Bronchial epithelial cell (primary cell): ENCODE measurements at regions not wholly inside any gene's neighbourhood (a gene's known extent, or its start where the extent isn't known, plus 50 kb on each side); places are given as distances from the start of the nearest gene placed in this dataset.

ENCODE experiments used
- DNase-seq: peaks from one replicate; pipeline ENCODE4 v3.0.0-alpha.2; 2010; ENCODE audit warnings: low read depth
- FAIRE-seq: peaks from 2 replicates; lab custom pipeline; 2011; peaks lifted over from hg19 to GRCh38; lab: Jason Lieb, UNC
- H3K27me3 ChIP-seq: 2 replicates; pipeline ENCODE4 v1.5.1; 2011; ENCODE audit warnings: low read length; ENCODE audit not compliant: control insufficient read depth, insufficient read depth
- H3K36me3 ChIP-seq: 2 replicates; pipeline ENCODE4 v1.5.1; 2011; ENCODE audit warnings: low read length; ENCODE audit not compliant: control insufficient read depth, insufficient read depth
- H3K4me3 ChIP-seq: 2 replicates; pipeline ENCODE4 v1.5.1; 2011; ENCODE audit warnings: mild to moderate bottlenecking, low read depth, low read length, control low read depth
- TF ChIP-seq, protein P1 (sequence below): IDR thresholded peaks from 2 replicates; pipeline ENCODE4 v1.5.1; 2011; ENCODE audit warnings: mild to moderate bottlenecking, moderate library complexity, low read length, control low read depth, inconsistent platforms; ENCODE audit not compliant: insufficient read depth, severe bottlenecking

DNA sequence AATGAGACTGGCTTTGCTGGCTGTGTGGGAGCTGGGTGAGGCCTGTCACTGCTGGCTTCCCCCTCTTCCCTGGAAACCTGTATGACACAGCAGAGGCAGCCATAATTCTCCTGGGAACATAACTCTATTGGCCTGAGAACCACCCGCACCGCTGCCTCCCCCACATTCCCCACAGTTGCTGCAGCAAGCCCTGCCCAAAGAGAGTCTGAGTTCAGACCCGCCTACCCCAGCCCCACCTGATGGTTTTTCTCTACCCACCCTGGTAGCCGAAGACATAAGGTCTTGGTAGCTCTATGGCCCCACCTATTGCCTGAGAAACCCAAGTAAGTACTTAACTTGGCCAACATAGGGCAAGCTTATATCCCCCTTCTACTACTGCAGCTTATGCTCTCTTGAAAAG is 174.8 kb downstream of the C11orf91 start:
- Histone ChIP-seq H3K36me3 (no peaks in the 10 kb centered on the region), H3K4me3 (no peak overlapping the region), H3K27me3 (no peaks in the 10 kb centered on the region)
- TF ChIP-seq, protein P1, sequence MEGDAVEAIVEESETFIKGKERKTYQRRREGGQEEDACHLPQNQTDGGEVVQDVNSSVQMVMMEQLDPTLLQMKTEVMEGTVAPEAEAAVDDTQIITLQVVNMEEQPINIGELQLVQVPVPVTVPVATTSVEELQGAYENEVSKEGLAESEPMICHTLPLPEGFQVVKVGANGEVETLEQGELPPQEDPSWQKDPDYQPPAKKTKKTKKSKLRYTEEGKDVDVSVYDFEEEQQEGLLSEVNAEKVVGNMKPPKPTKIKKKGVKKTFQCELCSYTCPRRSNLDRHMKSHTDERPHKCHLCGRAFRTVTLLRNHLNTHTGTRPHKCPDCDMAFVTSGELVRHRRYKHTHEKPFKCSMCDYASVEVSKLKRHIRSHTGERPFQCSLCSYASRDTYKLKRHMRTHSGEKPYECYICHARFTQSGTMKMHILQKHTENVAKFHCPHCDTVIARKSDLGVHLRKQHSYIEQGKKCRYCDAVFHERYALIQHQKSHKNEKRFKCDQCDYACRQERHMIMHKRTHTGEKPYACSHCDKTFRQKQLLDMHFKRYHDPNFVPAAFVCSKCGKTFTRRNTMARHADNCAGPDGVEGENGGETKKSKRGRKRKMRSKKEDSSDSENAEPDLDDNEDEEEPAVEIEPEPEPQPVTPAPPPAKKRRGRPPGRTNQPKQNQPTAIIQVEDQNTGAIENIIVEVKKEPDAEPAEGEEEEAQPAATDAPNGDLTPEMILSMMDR: no peak
- DNase-seq (no peak), FAIRE-seq (no peak)

GRCh38 chr11:33521384-33521783 is 179.2 kb downstream of the C11orf91 start:
- DNase-seq (no peak), FAIRE-seq (no peak)
- Histone ChIP-seq H3K4me3 (no peak overlapping the region), H3K36me3 (no peaks in the 10 kb centered on the region), H3K27me3 (no peaks in the 10 kb centered on the region)
- TF ChIP-seq, protein P1: no peak

DNA sequence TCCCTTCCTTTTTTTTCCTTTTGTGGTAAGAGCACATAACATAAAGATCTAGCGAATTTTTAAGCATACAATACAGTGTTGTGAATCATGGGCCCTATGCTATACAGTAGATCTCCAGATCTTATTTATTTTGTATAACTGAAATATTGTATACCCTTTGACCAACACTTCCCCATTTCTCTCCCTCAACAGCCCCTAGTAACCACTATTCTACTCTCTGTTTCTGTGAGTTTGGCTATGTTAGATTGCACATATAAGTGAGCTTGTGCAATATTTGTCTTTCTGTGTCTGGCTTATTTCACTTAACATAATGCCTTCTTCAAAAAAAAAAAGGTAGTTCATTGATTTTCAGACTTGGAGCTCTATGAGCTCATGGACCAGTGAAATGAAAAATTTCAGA is 180.5 kb downstream of the C11orf91 start:
- FAIRE-seq (no peak), DNase-seq (no peak)
- H3K4me3 ChIP-seq: no peak overlapping the region
- H3K27me3 ChIP-seq: no peaks in the 10 kb centered on the region
- TF ChIP-seq, protein P1: no peak
- H3K36me3 ChIP-seq: no peaks in the 10 kb centered on the region

DNA sequence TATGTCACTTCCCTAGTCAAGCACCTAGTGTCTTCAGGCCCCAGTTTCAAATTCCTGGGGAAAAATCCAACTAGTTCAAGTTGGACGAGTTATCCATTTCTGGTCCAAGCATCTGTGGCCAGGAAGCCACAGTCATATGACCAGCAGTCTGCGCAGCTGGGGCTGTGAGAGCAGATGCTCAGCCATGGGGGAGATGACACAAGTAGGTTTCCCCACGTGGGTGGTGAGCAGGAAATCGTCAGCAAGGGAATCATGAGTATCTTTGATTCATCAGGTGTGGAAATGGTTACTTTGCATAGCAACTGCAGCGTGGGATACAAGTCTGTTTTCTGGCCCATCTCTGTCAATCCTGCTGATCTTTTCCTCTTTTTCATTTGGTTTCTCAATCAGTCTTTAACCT is 185.3 kb downstream of the C11orf91 start:
- Histone ChIP-seq H3K4me3 (no peak overlapping the region), H3K36me3 (no peaks in the 10 kb centered on the region), H3K27me3 (no peaks in the 10 kb centered on the region)
- DNase-seq (peak; percentile 18), FAIRE-seq (no peak)
- TF ChIP-seq, protein P1: no peak

DNA sequence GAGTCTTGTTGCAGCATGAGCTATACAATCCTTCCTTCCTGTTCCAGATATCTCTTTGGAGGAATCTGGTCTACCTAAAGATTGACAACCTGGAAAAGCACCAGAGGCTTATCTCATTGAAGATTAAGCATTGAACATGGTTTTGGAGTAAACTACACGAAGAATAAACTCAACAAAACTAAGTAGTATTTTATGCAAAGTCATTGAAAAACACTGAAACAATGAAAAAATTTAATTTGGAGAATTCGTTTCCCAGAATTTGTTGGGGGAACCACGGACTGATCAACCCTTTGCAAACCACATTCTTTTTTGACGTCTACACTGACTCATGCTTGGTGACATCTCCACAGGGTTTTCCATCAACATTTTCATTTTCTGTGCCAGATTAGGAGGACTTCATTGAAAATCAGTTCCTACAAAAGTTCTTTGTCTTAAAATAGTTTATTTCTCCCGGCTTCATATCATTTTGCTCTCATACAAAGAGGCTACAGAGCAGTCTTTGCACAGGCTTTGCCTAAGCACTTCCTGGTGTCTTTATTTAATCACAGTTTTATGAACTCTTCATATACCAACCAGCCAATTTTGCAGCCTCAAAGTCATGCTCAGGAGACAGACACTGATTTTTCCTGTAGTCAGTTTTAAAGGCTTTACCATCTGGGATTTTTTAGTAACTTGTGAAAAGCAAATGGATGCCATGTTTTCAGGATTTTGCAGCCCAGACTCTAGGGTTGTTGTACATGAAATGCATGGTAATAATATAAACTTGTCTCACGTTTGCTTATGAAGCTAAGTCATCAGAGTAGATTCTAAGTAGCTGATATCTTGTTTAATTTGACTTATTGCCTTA is 186.3 kb downstream of the C11orf91 start:
- DNase-seq: no peak
- H3K36me3 ChIP-seq: no peaks in the 10 kb centered on the region
- no peak overlapping the region for H3K4me3 ChIP-seq
- FAIRE-seq: no peak
- no peaks in the 10 kb centered on the region for H3K27me3 ChIP-seq
- TF ChIP-seq, protein P1: no peak

DNA sequence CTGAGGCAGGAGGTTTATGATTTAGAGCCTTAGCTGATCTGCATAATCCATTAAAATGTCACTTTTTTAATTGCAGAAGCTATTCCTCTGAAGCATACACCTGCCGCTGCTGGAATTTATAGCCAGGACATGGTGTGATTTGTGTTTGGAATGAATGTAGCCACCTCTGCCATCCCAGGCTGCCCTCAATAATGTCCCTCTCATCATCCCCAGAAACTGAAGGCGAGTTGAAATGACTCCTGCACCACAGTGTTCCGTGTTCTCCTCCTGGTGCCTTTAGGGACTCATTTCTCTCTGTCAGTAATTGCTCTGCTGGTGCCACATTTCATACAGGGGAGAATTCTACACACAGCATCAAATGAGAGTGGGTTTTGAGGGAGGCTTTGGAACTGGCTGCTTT is 191.0 kb downstream of the C11orf91 start:
- Histone ChIP-seq H3K27me3 (no peaks in the 10 kb centered on the region), H3K4me3 (no peak overlapping the region), H3K36me3 (no peaks in the 10 kb centered on the region)
- TF ChIP-seq, protein P1: no peak
- no peak for FAIRE-seq
- DNase-seq: no peak
